NCI-H524 (cell line): ENCODE measurements at regions not wholly inside any gene's neighbourhood (a gene's known extent, or its start where the extent isn't known, plus 50 kb on each side); places are given as distances from the start of the nearest gene placed in this dataset.
"Not testable (repeated sequence)": the region's sequence is repeated elsewhere in the genome, so short reads cannot be mapped to it uniquely, and the experiment has no call there.

Experiments used
- DNase-seq, 2 experiments: peaks; one replicate each; lab custom pipeline; 2025; lab: John Stamatoyannopoulos, UW

GRCh38 chr9:74006935-74007334 lies 490.2 kb upstream of the RORB start:
- DNase-seq = no peak

GRCh38 chr9:74007833-74008232 lies 489.3 kb upstream of the RORB start:
- DNase-seq = no peak

- no peak for DNase-seq
These were observed 481.1 kb upstream of the RORB start for GRCh38 chr9:74016004-74016403.

GRCh38 chr9:74025402-74025925 lies 471.7 kb upstream of the RORB start:
- no peak for DNase-seq

- DNase-seq = no peak
These were observed 464.7 kb upstream of the RORB start for GRCh38 chr9:74032421-74032820.

- no peak for DNase-seq
These were observed 461.3 kb upstream of the RORB start for GRCh38 chr9:74035786-74036185.

- DNase-seq = no peak
These were observed 460.4 kb upstream of the RORB start for GRCh38 chr9:74036549-74037231.

GRCh38 chr9:74037274-74037673 lies 459.9 kb upstream of the RORB start:
- DNase-seq = no peak

- DNase-seq = no peak
These were observed 455.5 kb upstream of the RORB start for GRCh38 chr9:74041588-74041987.

- no peak for DNase-seq
These were observed 452.3 kb upstream of the RORB start for GRCh38 chr9:74044844-74045243.

- no peak for DNase-seq
These were observed 441.1 kb upstream of the RORB start for GRCh38 chr9:74056023-74056422.

GRCh38 chr9:74057051-74057450 lies 440.1 kb upstream of the RORB start:
- not testable (repeated sequence) for DNase-seq

GRCh38 chr9:74064702-74065101 lies 432.4 kb upstream of the RORB start:
- DNase-seq = no peak

GRCh38 chr9:74066128-74066527 lies 431.0 kb upstream of the RORB start:
- no peak for DNase-seq

- DNase-seq = no peak
These were observed 430.5 kb upstream of the RORB start for GRCh38 chr9:74066605-74067004.

GRCh38 chr9:74071502-74071901 lies 425.6 kb upstream of the RORB start:
- no peak for DNase-seq

- no peak for DNase-seq
These were observed 423.2 kb upstream of the RORB start for GRCh38 chr9:74073897-74074296.

- no peak for DNase-seq
These were observed 418.5 kb upstream of the RORB start for GRCh38 chr9:74078647-74079046.

- DNase-seq = not testable (repeated sequence)
These were observed 416.5 kb upstream of the RORB start for GRCh38 chr9:74080652-74081051.

- DNase-seq = no peak
These were observed 413.3 kb upstream of the RORB start for GRCh38 chr9:74083681-74084433.

GRCh38 chr9:74085384-74086037 lies 411.6 kb upstream of the RORB start:
- not testable (repeated sequence) for DNase-seq

- not testable (repeated sequence) for DNase-seq
These were observed 406.2 kb upstream of the RORB start for GRCh38 chr9:74090921-74091320.

GRCh38 chr9:74092491-74092834 lies 404.7 kb upstream of the RORB start:
- no peak for DNase-seq
